ENCODE measurements at regions not wholly inside any gene's neighbourhood (a gene's known extent, or its start where the extent isn't known, plus 50 kb on each side); places are given as distances from the start of the nearest gene placed in this dataset.

DNA sequence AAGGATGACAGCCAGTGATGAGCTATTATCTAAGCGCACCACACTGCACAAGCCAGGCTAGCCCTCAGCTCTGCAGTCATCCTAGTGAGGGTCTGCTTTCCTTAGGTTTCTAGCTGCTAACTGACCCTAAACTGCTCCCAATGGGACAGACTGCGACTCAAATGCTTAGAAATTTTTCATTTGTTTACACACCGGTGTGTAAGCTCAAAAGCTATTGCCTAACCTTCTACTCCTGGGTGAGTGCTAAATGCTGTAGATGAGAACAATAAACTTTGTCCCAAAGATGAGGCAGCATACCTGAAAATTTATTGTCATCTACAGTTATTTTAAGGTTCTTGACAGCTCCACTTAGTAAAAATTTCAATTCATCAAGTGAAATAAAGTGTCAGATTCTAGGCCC, 311.4 kb downstream of the TMEM167A start:
- Histone ChIP-seq H4K20me1 (ENCODE audit: insufficient read depth) (no peaks in the 10 kb centered on the region), H3K9me3 (ENCODE audit: control insufficient read depth in 1 of 2, insufficient read depth in 1 of 2, low read depth in 1 of 2, low read length in 2 of 2) (no peaks in the 10 kb centered on the region), H3K4me3 (replicated peaks in 1 of 2; ENCODE audit: low read depth in 1 of 2, low read length in 2 of 2) (no peak overlapping the region), H3K9me2 (ENCODE audit: insufficient read depth) (peaks cover 3% of the 10 kb centered on the region; the same call in 1 of the 2 replicates), H2AFZ (ENCODE audit: low read depth, low read length, poor library complexity, severe bottlenecking) (no peak overlapping the region), H3K4me1 (ENCODE audit: control insufficient read depth in 1 of 2, insufficient read depth in 2 of 2, low read length in 2 of 2) (no peaks in the 10 kb centered on the region), H3K79me2 (ENCODE audit: insufficient read depth, low read length) (no peaks in the 10 kb centered on the region), H3K27me3 (ENCODE audit: insufficient read depth, low read length) (no peaks in the 10 kb centered on the region), H3K9ac (ENCODE audit: low read length) (no peak overlapping the region), H3K36me3 (ENCODE audit: control insufficient read depth in 1 of 2, insufficient read depth in 2 of 2, low read length in 2 of 2) (no peaks in the 10 kb centered on the region), H3K4me2 (ENCODE audit: low read length) (no peak overlapping the region), H3K27ac (ENCODE audit: low read depth, low read length) (no peak overlapping the region)
- ATAC-seq (no peak), DNase-seq (ENCODE audit: low read depth, low spot score) (no peak)
- CTCF ChIA-PET = no interaction called here
- intact Hi-C loops (cut with micrococcal nuclease) = no loop called here
- BruUV-seq (replicated peaks) = no TSS peak
- POLR2A ChIA-PET = no interaction called here
- RAD21 ChIA-PET (ENCODE audit: low non-redundant PET in 1 of 2, low total read pairs in 2 of 2, uncharacterized antibody in 2 of 2, unreplicated experiment in 2 of 2) = interaction anchor here in 1 of 2 experiments (0.6 kb wide), 1 partner anchor 36 kb away, joined by 7 read pairs; no protein-coding TSS in a partner anchor
- TF ChIP-seq ZFX (IDR thresholded peaks at IDR 0.05) = no peak
- no peak for TF ChIP-seq EZH2 (IDR thresholded peaks at IDR 0.05)
- no peak for TF ChIP-seq YY1 (IDR thresholded peaks at IDR 0.05; ENCODE audit: extremely low read depth, insufficient replicate concordance, low read depth, low read length)
- no peak for TF ChIP-seq SIN3A (IDR thresholded peaks at IDR 0.05; ENCODE audit: low read depth)
- TF ChIP-seq, protein P1, sequence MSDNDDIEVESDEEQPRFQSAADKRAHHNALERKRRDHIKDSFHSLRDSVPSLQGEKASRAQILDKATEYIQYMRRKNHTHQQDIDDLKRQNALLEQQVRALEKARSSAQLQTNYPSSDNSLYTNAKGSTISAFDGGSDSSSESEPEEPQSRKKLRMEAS (IDR thresholded peaks at IDR 0.05) = no peak
- no peak for TF ChIP-seq FOSL1 (IDR thresholded peaks at IDR 0.05; ENCODE audit: low read depth)
- TF ChIP-seq POLR2AphosphoS5 (IDR thresholded peaks at IDR 0.05; ENCODE audit: low read depth, low read length) = no peak
- no peak for TF ChIP-seq CEBPB (IDR thresholded peaks at IDR 0.05; ENCODE audit: low read depth)
- TF ChIP-seq, protein P2, sequence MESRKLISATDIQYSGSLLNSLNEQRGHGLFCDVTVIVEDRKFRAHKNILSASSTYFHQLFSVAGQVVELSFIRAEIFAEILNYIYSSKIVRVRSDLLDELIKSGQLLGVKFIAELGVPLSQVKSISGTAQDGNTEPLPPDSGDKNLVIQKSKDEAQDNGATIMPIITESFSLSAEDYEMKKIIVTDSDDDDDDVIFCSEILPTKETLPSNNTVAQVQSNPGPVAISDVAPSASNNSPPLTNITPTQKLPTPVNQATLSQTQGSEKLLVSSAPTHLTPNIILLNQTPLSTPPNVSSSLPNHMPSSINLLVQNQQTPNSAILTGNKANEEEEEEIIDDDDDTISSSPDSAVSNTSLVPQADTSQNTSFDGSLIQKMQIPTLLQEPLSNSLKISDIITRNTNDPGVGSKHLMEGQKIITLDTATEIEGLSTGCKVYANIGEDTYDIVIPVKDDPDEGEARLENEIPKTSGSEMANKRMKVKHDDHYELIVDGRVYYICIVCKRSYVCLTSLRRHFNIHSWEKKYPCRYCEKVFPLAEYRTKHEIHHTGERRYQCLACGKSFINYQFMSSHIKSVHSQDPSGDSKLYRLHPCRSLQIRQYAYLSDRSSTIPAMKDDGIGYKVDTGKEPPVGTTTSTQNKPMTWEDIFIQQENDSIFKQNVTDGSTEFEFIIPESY (IDR thresholded peaks at IDR 0.05; ENCODE audit: extremely low read depth, insufficient replicate concordance, low read length) = no peak
- no peak for TF ChIP-seq TCF7L2 (IDR thresholded peaks at IDR 0.05; ENCODE audit: borderline replicate concordance, extremely low read depth, insufficient read depth, insufficient read length)
- TF ChIP-seq, protein P3, sequence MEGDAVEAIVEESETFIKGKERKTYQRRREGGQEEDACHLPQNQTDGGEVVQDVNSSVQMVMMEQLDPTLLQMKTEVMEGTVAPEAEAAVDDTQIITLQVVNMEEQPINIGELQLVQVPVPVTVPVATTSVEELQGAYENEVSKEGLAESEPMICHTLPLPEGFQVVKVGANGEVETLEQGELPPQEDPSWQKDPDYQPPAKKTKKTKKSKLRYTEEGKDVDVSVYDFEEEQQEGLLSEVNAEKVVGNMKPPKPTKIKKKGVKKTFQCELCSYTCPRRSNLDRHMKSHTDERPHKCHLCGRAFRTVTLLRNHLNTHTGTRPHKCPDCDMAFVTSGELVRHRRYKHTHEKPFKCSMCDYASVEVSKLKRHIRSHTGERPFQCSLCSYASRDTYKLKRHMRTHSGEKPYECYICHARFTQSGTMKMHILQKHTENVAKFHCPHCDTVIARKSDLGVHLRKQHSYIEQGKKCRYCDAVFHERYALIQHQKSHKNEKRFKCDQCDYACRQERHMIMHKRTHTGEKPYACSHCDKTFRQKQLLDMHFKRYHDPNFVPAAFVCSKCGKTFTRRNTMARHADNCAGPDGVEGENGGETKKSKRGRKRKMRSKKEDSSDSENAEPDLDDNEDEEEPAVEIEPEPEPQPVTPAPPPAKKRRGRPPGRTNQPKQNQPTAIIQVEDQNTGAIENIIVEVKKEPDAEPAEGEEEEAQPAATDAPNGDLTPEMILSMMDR (IDR thresholded peaks at IDR 0.05 in 2 of 3, conservative IDR thresholded peaks at IDR 0.05 in 1 of 3; ENCODE audit: borderline replicate concordance in 1 of 3, insufficient read depth in 1 of 3, low read depth in 2 of 3, low read length in 2 of 3) = no peak
- TF ChIP-seq, protein P4, sequence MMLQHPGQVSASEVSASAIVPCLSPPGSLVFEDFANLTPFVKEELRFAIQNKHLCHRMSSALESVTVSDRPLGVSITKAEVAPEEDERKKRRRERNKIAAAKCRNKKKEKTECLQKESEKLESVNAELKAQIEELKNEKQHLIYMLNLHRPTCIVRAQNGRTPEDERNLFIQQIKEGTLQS (IDR thresholded peaks at IDR 0.05) = no peak
- no peak for TF ChIP-seq SRF (IDR thresholded peaks at IDR 0.05; ENCODE audit: low read depth)
- no peak for TF ChIP-seq RAD21 (IDR thresholded peaks at IDR 0.05; ENCODE audit: low read depth)
